Tibial nerve (tissue), 4 donors: ENCODE measurements at regions not wholly inside any gene's neighbourhood (a gene's known extent, or its start where the extent isn't known, plus 50 kb on each side); places are given as distances from the start of the nearest gene placed in this dataset.

Experiments used
- EP300 ChIP-seq, 2 donors: sonication (generic); formaldehyde crosslinking; IDR thresholded peaks; one replicate each; pipeline ENCODE4 v1.6.1; 2017; ENCODE audit warnings: antibody characterized with exemption in 2 of 2, mild to moderate bottlenecking in 1 of 2
- POLR2A ChIP-seq, 2 donors: fragments of 450-650 bp; IDR thresholded peaks; one replicate each; pipeline ENCODE4 v1.6.1; 2017; ENCODE audit warnings: antibody characterized with exemption in 2 of 2, mild to moderate bottlenecking in 2 of 2, moderate library complexity in 2 of 2
- TF ChIP-seq, protein P1 (sequence below), 5 experiments: fragments of 200-600 bp in 3 of 5; fragments of 450-650 bp in 2 of 5; sonication (generic) in 3 of 5; IDR thresholded peaks; one replicate each; pipeline ENCODE4 v1.5.1; 2016 to 2019; ENCODE audit warnings: antibody characterized with exemption in 5 of 5, mild to moderate bottlenecking in 3 of 5, moderate library complexity in 2 of 5

GRCh38 chr5:90015584-90016018, 394.0 kb downstream of the CETN3 start:
- TF ChIP-seq, protein P1, sequence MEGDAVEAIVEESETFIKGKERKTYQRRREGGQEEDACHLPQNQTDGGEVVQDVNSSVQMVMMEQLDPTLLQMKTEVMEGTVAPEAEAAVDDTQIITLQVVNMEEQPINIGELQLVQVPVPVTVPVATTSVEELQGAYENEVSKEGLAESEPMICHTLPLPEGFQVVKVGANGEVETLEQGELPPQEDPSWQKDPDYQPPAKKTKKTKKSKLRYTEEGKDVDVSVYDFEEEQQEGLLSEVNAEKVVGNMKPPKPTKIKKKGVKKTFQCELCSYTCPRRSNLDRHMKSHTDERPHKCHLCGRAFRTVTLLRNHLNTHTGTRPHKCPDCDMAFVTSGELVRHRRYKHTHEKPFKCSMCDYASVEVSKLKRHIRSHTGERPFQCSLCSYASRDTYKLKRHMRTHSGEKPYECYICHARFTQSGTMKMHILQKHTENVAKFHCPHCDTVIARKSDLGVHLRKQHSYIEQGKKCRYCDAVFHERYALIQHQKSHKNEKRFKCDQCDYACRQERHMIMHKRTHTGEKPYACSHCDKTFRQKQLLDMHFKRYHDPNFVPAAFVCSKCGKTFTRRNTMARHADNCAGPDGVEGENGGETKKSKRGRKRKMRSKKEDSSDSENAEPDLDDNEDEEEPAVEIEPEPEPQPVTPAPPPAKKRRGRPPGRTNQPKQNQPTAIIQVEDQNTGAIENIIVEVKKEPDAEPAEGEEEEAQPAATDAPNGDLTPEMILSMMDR (IDR thresholded peaks at IDR 0.05): no peak
- no peak for TF ChIP-seq EP300 (IDR thresholded peaks at IDR 0.05)
- TF ChIP-seq POLR2A (IDR thresholded peaks at IDR 0.05): no peak
